GM12892 (cell line): ENCODE measurements at regions not wholly inside any gene's neighbourhood (a gene's known extent, or its start where the extent isn't known, plus 50 kb on each side); places are given as distances from the start of the nearest gene placed in this dataset.

Source experiments
- POLR2A ChIP-seq: IDR thresholded peaks from 2 replicates; pipeline ENCODE4 v1.6.1; 2011; ENCODE audit warnings: low read depth, low read length, control low read depth
- POLR2AphosphoS5 ChIP-seq: IDR thresholded peaks from 2 replicates; pipeline ENCODE4 v1.6.1; 2011; ENCODE audit warnings: low read depth, low read length, control low read depth
- TAF1 ChIP-seq: IDR thresholded peaks from 2 replicates; pipeline ENCODE4 v1.6.1; 2011; ENCODE audit warnings: low read depth, mild to moderate bottlenecking, control low read depth, low read length, borderline replicate concordance

GRCh38 chr2:12877761-12878160 is 161.0 kb downstream of the TRIB2 start:
- TF ChIP-seq POLR2A (no peak), POLR2AphosphoS5 (no peak), TAF1 (no peak)
